ENCODE measurements at regions not wholly inside any gene's neighbourhood (a gene's known extent, or its start where the extent isn't known, plus 50 kb on each side); places are given as distances from the start of the nearest gene placed in this dataset.

GRCh38 chr10:29946953-29947700 lies 112.3 kb downstream of the JCAD start:
- no peaks in the 10 kb centered on the region for H3K9me3 ChIP-seq (ENCODE audit: low read length)
- H2AFZ ChIP-seq (ENCODE audit: low read length), result peak overlapping the region; percentile 53; the same call in 1 of the 2 replicates
- H3K27me3 ChIP-seq (ENCODE audit: low read length), result no peaks in the 10 kb centered on the region
- peak overlapping the region; percentile 48; the same call in 1 of the 2 replicates for H3K27ac ChIP-seq (ENCODE audit: low read length)
- CTCF ChIA-PET, result no interaction called here
- no peaks in the 10 kb centered on the region for H3K9me2 ChIP-seq (replicated peaks; ENCODE audit: low read length)
- ATAC-seq, result peak; percentile 78
- TF ChIP-seq, protein P1, sequence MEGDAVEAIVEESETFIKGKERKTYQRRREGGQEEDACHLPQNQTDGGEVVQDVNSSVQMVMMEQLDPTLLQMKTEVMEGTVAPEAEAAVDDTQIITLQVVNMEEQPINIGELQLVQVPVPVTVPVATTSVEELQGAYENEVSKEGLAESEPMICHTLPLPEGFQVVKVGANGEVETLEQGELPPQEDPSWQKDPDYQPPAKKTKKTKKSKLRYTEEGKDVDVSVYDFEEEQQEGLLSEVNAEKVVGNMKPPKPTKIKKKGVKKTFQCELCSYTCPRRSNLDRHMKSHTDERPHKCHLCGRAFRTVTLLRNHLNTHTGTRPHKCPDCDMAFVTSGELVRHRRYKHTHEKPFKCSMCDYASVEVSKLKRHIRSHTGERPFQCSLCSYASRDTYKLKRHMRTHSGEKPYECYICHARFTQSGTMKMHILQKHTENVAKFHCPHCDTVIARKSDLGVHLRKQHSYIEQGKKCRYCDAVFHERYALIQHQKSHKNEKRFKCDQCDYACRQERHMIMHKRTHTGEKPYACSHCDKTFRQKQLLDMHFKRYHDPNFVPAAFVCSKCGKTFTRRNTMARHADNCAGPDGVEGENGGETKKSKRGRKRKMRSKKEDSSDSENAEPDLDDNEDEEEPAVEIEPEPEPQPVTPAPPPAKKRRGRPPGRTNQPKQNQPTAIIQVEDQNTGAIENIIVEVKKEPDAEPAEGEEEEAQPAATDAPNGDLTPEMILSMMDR (conservative IDR thresholded peaks at IDR 0.05; ENCODE audit: low read depth, low read length), result no peak
- TF ChIP-seq EZH2 (IDR thresholded peaks at IDR 0.05; ENCODE audit: low read length, unreplicated experiment) (no peak), EZH2phosphoT487 (IDR thresholded peaks at IDR 0.05; ENCODE audit: borderline replicate concordance, low read length) (no peak)
- no TSS peak for BruUV-seq (replicated peaks)
- POLR2A ChIA-PET (ENCODE audit: unreplicated experiment), result no interaction called here
- H3K4me2 ChIP-seq (ENCODE audit: low read length), result no peak overlapping the region
- no peaks in the 10 kb centered on the region for H3K79me2 ChIP-seq (ENCODE audit: low read length)
- H3K4me3 ChIP-seq (ENCODE audit: low read length), result no peak overlapping the region
- H3F3A ChIP-seq (ENCODE audit: low read length, unreplicated experiment), result no peaks in the 10 kb centered on the region
- intact Hi-C loops (cut with micrococcal nuclease), result no loop called here
- DNase-seq, result peak; percentile 63
- H3K4me1 ChIP-seq (ENCODE audit: insufficient read depth, low read length), result peaks cover 37% of the 10 kb centered on the region
- no peaks in the 10 kb centered on the region for H4K20me1 ChIP-seq (ENCODE audit: low read length)
- H3K36me3 ChIP-seq (ENCODE audit: low read depth, low read length), result no peaks in the 10 kb centered on the region
- H3K9ac ChIP-seq (ENCODE audit: low read length), result no peak overlapping the region

GRCh38 chr10:29946614-29946952 lies 112.8 kb downstream of the JCAD start:
- TF ChIP-seq EZH2phosphoT487 (IDR thresholded peaks at IDR 0.05; ENCODE audit: borderline replicate concordance, low read length) (no peak), EZH2 (IDR thresholded peaks at IDR 0.05; ENCODE audit: low read length, unreplicated experiment) (no peak)
- TF ChIP-seq, protein P1 (conservative IDR thresholded peaks at IDR 0.05; ENCODE audit: low read depth, low read length), result no peak
- ATAC-seq, result no peak
- Histone ChIP-seq H3K4me3 (ENCODE audit: low read length) (no peak overlapping the region), H3K27me3 (ENCODE audit: low read length) (no peaks in the 10 kb centered on the region), H3K79me2 (ENCODE audit: low read length) (no peaks in the 10 kb centered on the region), H4K20me1 (ENCODE audit: low read length) (no peaks in the 10 kb centered on the region), H3K27ac (ENCODE audit: low read length) (no peak overlapping the region), H3F3A (ENCODE audit: low read length, unreplicated experiment) (no peaks in the 10 kb centered on the region), H3K9ac (ENCODE audit: low read length) (no peak overlapping the region), H3K4me2 (ENCODE audit: low read length) (no peak overlapping the region), H3K36me3 (ENCODE audit: low read depth, low read length) (no peaks in the 10 kb centered on the region), H3K4me1 (ENCODE audit: insufficient read depth, low read length) (peaks cover 37% of the 10 kb centered on the region), H3K9me2 (replicated peaks; ENCODE audit: low read length) (no peaks in the 10 kb centered on the region), H3K9me3 (ENCODE audit: low read length) (no peaks in the 10 kb centered on the region), H2AFZ (ENCODE audit: low read length) (peak overlapping the region; percentile 53; the same call in 1 of the 2 replicates)
- intact Hi-C loops (cut with micrococcal nuclease), result no loop called here
- CTCF ChIA-PET, result no interaction called here
- no peak for DNase-seq
- BruUV-seq (replicated peaks), result no TSS peak
- POLR2A ChIA-PET (ENCODE audit: unreplicated experiment), result no interaction called here

DNA sequence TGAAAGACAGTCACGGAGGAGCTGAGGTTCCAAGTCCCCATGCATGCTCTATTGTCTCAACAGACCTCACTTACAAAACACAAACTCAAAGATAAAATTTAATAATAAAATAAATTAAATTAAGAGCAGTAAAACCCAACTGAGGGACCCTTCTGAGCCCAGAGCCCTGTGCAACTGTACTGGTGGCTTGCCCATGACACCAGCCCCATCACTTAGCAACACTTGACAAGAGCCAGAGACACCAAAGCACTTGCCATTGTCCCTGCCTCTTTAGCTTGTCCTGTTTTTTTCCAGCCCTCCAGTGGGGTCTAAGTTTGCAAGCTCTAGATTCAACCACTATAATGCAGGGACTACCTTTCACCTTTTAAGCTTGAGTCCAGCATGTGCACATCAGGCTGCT lies 117.9 kb downstream of the JCAD start:
- DNase-seq, result no peak
- Histone ChIP-seq H3K9ac (ENCODE audit: low read length) (no peak overlapping the region), H2AFZ (ENCODE audit: low read length) (no peak overlapping the region), H3F3A (ENCODE audit: low read length, unreplicated experiment) (no peaks in the 10 kb centered on the region), H4K20me1 (ENCODE audit: low read length) (no peaks in the 10 kb centered on the region), H3K36me3 (ENCODE audit: low read depth, low read length) (no peaks in the 10 kb centered on the region), H3K4me2 (ENCODE audit: low read length) (no peak overlapping the region), H3K4me1 (ENCODE audit: insufficient read depth, low read length) (peaks cover 4% of the 10 kb centered on the region; the same call in 1 of the 2 replicates), H3K27ac (ENCODE audit: low read length) (no peak overlapping the region), H3K9me2 (replicated peaks; ENCODE audit: low read length) (no peaks in the 10 kb centered on the region), H3K4me3 (ENCODE audit: low read length) (no peak overlapping the region), H3K79me2 (ENCODE audit: low read length) (no peaks in the 10 kb centered on the region), H3K27me3 (ENCODE audit: low read length) (no peaks in the 10 kb centered on the region), H3K9me3 (ENCODE audit: low read length) (no peaks in the 10 kb centered on the region)
- ChIA-PET CTCF (no interaction called here), POLR2A (ENCODE audit: unreplicated experiment) (no interaction called here)
- no TSS peak for BruUV-seq (replicated peaks)
- intact Hi-C loops (cut with micrococcal nuclease), result no loop called here
- TF ChIP-seq, protein P1 (conservative IDR thresholded peaks at IDR 0.05; ENCODE audit: low read depth, low read length), result no peak
- TF ChIP-seq EZH2 (IDR thresholded peaks at IDR 0.05; ENCODE audit: low read length, unreplicated experiment) (no peak), EZH2phosphoT487 (IDR thresholded peaks at IDR 0.05; ENCODE audit: borderline replicate concordance, low read length) (no peak)
- ATAC-seq, result no peak
